ENCODE measurements at regions not wholly inside any gene's neighbourhood (a gene's known extent, or its start where the extent isn't known, plus 50 kb on each side); places are given as distances from the start of the nearest gene placed in this dataset.

DNA sequence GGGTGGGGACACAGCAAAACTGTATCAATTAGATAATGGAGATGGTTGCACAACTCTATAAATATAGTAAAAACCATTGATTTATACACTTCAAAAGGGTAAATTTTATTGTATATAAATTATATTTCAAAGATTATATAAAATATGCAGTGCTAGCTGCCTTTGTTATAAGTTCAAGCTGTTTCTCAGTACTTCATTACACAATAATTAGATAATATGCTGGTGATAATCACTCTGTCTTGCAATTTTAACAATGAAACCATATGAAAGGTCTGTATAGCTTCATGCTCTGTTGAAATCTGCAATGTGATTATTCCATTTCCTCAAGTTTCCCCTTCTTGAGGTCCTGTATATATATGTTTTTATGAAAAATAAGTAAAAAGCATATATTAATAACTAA, 73.4 kb upstream of the PLS3 start:
- in situ Hi-C loops (cut with HindIII; ENCODE audit: low pct_unique_long_range_greater_than_20kb, low sequenced_read_pairs): no loop called here
- H3K27me3 ChIP-seq (ENCODE audit: control insufficient read depth, insufficient read depth, low read length): peaks cover 4% of the 10 kb centered on the region; the same call in 1 of the 2 replicates
- ChIA-PET POLR2A (no interaction called here), CTCF (no interaction called here)
- intact Hi-C loops (cut with micrococcal nuclease; ENCODE audit: unreplicated experiment): no loop called here
- no peak overlapping the region for H3K27ac ChIP-seq (ENCODE audit: low read length)
- H3K36me3 ChIP-seq (ENCODE audit: control insufficient read depth, insufficient read depth, low read length): no peaks in the 10 kb centered on the region
- no peaks in the 10 kb centered on the region for H3K4me1 ChIP-seq (ENCODE audit: control insufficient read depth, insufficient read depth, low read length)
- DNase-seq (ENCODE audit: low read depth, low spot score): no peak
- no peak overlapping the region for H3K4me3 ChIP-seq (ENCODE audit: low read depth in 2 of 2, low read length in 2 of 2)
- no TSS peak for BruUV-seq (replicated peaks)
- no peaks in the 10 kb centered on the region for H3K9me3 ChIP-seq (ENCODE audit: control insufficient read depth, insufficient read depth, low read depth, low read length)
- TF ChIP-seq TCF7L2 (IDR thresholded peaks at IDR 0.05; ENCODE audit: low read depth, low read length): no peak
- TF ChIP-seq, protein P1, sequence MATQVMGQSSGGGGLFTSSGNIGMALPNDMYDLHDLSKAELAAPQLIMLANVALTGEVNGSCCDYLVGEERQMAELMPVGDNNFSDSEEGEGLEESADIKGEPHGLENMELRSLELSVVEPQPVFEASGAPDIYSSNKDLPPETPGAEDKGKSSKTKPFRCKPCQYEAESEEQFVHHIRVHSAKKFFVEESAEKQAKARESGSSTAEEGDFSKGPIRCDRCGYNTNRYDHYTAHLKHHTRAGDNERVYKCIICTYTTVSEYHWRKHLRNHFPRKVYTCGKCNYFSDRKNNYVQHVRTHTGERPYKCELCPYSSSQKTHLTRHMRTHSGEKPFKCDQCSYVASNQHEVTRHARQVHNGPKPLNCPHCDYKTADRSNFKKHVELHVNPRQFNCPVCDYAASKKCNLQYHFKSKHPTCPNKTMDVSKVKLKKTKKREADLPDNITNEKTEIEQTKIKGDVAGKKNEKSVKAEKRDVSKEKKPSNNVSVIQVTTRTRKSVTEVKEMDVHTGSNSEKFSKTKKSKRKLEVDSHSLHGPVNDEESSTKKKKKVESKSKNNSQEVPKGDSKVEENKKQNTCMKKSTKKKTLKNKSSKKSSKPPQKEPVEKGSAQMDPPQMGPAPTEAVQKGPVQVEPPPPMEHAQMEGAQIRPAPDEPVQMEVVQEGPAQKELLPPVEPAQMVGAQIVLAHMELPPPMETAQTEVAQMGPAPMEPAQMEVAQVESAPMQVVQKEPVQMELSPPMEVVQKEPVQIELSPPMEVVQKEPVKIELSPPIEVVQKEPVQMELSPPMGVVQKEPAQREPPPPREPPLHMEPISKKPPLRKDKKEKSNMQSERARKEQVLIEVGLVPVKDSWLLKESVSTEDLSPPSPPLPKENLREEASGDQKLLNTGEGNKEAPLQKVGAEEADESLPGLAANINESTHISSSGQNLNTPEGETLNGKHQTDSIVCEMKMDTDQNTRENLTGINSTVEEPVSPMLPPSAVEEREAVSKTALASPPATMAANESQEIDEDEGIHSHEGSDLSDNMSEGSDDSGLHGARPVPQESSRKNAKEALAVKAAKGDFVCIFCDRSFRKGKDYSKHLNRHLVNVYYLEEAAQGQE (IDR thresholded peaks at IDR 0.05; ENCODE audit: insufficient read depth in 1 of 2, low read depth in 2 of 2, low read length in 1 of 2): no peak
- TF ChIP-seq POLR2AphosphoS5 (IDR thresholded peaks at IDR 0.05; ENCODE audit: low read depth, low read length): no peak
- no peak for TF ChIP-seq SIN3A (IDR thresholded peaks at IDR 0.05; ENCODE audit: borderline replicate concordance, insufficient read depth, low read depth, low read length)
- TF ChIP-seq, protein P2, sequence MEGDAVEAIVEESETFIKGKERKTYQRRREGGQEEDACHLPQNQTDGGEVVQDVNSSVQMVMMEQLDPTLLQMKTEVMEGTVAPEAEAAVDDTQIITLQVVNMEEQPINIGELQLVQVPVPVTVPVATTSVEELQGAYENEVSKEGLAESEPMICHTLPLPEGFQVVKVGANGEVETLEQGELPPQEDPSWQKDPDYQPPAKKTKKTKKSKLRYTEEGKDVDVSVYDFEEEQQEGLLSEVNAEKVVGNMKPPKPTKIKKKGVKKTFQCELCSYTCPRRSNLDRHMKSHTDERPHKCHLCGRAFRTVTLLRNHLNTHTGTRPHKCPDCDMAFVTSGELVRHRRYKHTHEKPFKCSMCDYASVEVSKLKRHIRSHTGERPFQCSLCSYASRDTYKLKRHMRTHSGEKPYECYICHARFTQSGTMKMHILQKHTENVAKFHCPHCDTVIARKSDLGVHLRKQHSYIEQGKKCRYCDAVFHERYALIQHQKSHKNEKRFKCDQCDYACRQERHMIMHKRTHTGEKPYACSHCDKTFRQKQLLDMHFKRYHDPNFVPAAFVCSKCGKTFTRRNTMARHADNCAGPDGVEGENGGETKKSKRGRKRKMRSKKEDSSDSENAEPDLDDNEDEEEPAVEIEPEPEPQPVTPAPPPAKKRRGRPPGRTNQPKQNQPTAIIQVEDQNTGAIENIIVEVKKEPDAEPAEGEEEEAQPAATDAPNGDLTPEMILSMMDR (IDR thresholded peaks at IDR 0.05): no peak
- no peak for ATAC-seq

DNA sequence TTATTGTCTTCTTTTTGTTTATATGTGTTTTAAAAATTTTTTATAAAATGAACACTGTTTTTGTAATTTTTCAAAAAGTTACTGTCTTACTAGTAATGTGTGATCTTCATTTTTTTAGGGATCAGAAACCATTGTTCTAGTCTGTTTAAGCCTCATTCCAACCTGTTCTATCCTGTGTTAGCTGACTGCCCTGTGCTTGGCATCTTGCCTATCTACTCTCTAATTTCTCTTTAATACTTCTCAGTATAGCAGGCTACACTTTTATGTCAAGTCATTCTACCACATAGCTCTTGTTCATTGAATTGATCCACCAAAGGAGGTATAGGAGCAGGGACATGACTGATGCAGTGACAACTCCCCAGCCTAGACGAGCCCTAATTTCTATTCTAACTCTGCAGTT, 70.2 kb upstream of the PLS3 start:
- no TSS peak for BruUV-seq (replicated peaks)
- Histone ChIP-seq H3K9me3 (ENCODE audit: control insufficient read depth, insufficient read depth, low read depth, low read length) (no peaks in the 10 kb centered on the region), H3K27ac (ENCODE audit: low read length) (no peak overlapping the region), H3K27me3 (ENCODE audit: control insufficient read depth, insufficient read depth, low read length) (peaks cover 4% of the 10 kb centered on the region; the same call in 1 of the 2 replicates), H3K4me3 (ENCODE audit: low read depth in 2 of 2, low read length in 2 of 2) (no peak overlapping the region), H3K36me3 (ENCODE audit: control insufficient read depth, insufficient read depth, low read length) (no peaks in the 10 kb centered on the region), H3K4me1 (ENCODE audit: control insufficient read depth, insufficient read depth, low read length) (no peaks in the 10 kb centered on the region)
- ATAC-seq (no peak), DNase-seq (ENCODE audit: low read depth, low spot score) (no peak)
- POLR2A ChIA-PET: no interaction called here
- TF ChIP-seq TCF7L2 (IDR thresholded peaks at IDR 0.05; ENCODE audit: low read depth, low read length) (no peak), SIN3A (IDR thresholded peaks at IDR 0.05; ENCODE audit: borderline replicate concordance, insufficient read depth, low read depth, low read length) (no peak), POLR2AphosphoS5 (IDR thresholded peaks at IDR 0.05; ENCODE audit: low read depth, low read length) (no peak)
- TF ChIP-seq, protein P1 (IDR thresholded peaks at IDR 0.05; ENCODE audit: insufficient read depth in 1 of 2, low read depth in 2 of 2, low read length in 1 of 2): no peak
- TF ChIP-seq, protein P2 (IDR thresholded peaks at IDR 0.05): no peak
- intact Hi-C loops (cut with micrococcal nuclease; ENCODE audit: unreplicated experiment): no loop called here
- in situ Hi-C loops (cut with HindIII; ENCODE audit: low pct_unique_long_range_greater_than_20kb, low sequenced_read_pairs): no loop called here
- CTCF ChIA-PET: no interaction called here
